HEK293T (cell line): ENCODE measurements at regions not wholly inside any gene's neighbourhood (a gene's known extent, or its start where the extent isn't known, plus 50 kb on each side); places are given as distances from the start of the nearest gene placed in this dataset.

ENCODE experiments used
- ARNT ChIP-seq: fragments of 450-650 bp; IDR thresholded peaks from 2 replicates; pipeline ENCODE4 v1.6.1; 2017; ENCODE audit warnings: mild to moderate bottlenecking
- CTBP1 ChIP-seq: fragments of 450-650 bp; IDR thresholded peaks from 2 replicates; pipeline ENCODE4 v1.6.1; 2016; ENCODE audit warnings: borderline replicate concordance
- FOXA1 ChIP-seq: fragments of 450-650 bp; IDR thresholded peaks from 2 replicates; pipeline ENCODE4 v1.6.1; 2016; ENCODE audit warnings: mild to moderate bottlenecking
- FOXK2 ChIP-seq: fragments of 450-650 bp; IDR thresholded peaks from 2 replicates; pipeline ENCODE4 v1.6.1; 2016; ENCODE audit warnings: mild to moderate bottlenecking
- FOXM1 ChIP-seq: fragments of 450-650 bp; IDR thresholded peaks from 2 replicates; pipeline ENCODE4 v1.6.1; 2017; ENCODE audit warnings: mild to moderate bottlenecking, borderline replicate concordance
- HDGF ChIP-seq: fragments of 450-650 bp; IDR thresholded peaks from 2 replicates; pipeline ENCODE4 v1.6.1; 2017; ENCODE audit warnings: antibody characterized with exemption, borderline replicate concordance
- NFRKB ChIP-seq: fragments of 450-650 bp; IDR thresholded peaks from 2 replicates; pipeline ENCODE4 v1.6.1; 2016; ENCODE audit warnings: mild to moderate bottlenecking, moderate library complexity
- SP1 ChIP-seq: fragments of 450-650 bp; IDR thresholded peaks from 2 replicates; pipeline ENCODE4 v1.6.1; 2017

DNA sequence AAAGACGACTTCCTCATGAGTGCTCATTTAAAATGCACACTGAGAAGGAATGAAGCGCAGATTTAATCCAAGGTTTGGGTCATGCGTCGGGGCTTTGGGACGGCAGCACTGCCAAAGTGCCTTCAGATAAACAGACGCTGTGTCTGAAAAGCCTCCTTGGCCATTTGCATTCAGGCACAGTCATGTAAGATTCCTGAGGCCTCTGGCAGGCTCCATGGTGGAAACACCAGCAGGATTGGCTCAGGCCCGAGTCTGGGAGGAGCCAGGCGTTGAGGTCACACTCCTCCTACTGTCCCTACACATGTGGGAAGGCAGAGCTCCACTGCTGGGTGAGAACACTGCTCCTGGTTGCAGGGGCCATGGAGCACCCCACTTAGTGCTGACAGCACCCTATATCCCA is 113.3 kb upstream of the KL start:
- no peak for TF ChIP-seq SP1
- TF ChIP-seq FOXM1: no peak
- TF ChIP-seq FOXA1: no peak
- no peak for TF ChIP-seq NFRKB
- TF ChIP-seq FOXK2: no peak
- TF ChIP-seq ARNT: no peak
- TF ChIP-seq CTBP1: no peak
- no peak for TF ChIP-seq HDGF
